Tibial artery (tissue), 4 donors: ENCODE measurements at regions not wholly inside any gene's neighbourhood (a gene's known extent, or its start where the extent isn't known, plus 50 kb on each side); places are given as distances from the start of the nearest gene placed in this dataset.

Experiments
- DNase-seq, 2 donors: peaks; one replicate each; pipeline ENCODE4 v3.0.0-alpha.2; 2019
- H3K27ac ChIP-seq, 2 donors: fragments of 200-600 bp; sonication (generic) in 1 of 2; 1 replicate in 1 of 2; 2 replicates in 1 of 2; pipeline ENCODE4 v1.5.1; 2018 to 2019; ENCODE audit warnings: mild to moderate bottlenecking in 1 of 2
- H3K27me3 ChIP-seq, 2 donors: fragments of 200-600 bp; sonication (generic) in 1 of 2; one replicate each; pipeline versions ENCODE4 v1.5.1 to v1.6.0; 2016 to 2019
- H3K36me3 ChIP-seq, 3 donors: fragments of 200-600 bp; sonication (generic) in 2 of 3; one replicate each; pipeline ENCODE4 v1.5.1; 2016 to 2019; ENCODE audit warnings: mild to moderate bottlenecking in 2 of 3
- H3K4me1 ChIP-seq, 4 donors: fragments of 200-600 bp; sonication (generic) in 2 of 4; 1 replicate in 3 of 4; 2 replicates in 1 of 4; pipeline ENCODE4 v1.5.1; 2016 to 2019
- H3K4me3 ChIP-seq, 2 donors: fragments of 200-600 bp; sonication (generic) in 1 of 2; 1 replicate in 1 of 2; 2 replicates in 1 of 2; pipeline ENCODE4 v1.5.1; 2018 to 2019; ENCODE audit warnings: mild to moderate bottlenecking in 2 of 2
- H3K9me3 ChIP-seq, 3 donors: fragments of 200-600 bp; sonication (generic) in 1 of 3; one replicate each; pipeline ENCODE4 v1.5.1; 2016 to 2019
- CTCF ChIP-seq, 2 experiments: fragments of 200-600 bp in 1 of 2; fragments of 450-650 bp in 1 of 2; IDR thresholded peaks; one replicate each; pipeline ENCODE4 v1.5.1; 2017 to 2019; ENCODE audit warnings: antibody characterized with exemption in 2 of 2, mild to moderate bottlenecking in 1 of 2, moderate library complexity in 1 of 2
- intact Hi-C: fragments of 100-400 bp; cut with DNase I; formaldehyde crosslinking; loops from one replicate; pipeline ENCODE4 v1.15.0; 2023; ENCODE audit warnings: low total_unique reads

GRCh38 chr3:111414531-111414930, 127.5 kb upstream of the CD96 start:
- Histone ChIP-seq H3K36me3 (no peaks in the 10 kb centered on the region), H3K27ac (no peak overlapping the region), H3K27me3 (no peaks in the 10 kb centered on the region), H3K9me3 (no peaks in the 10 kb centered on the region), H3K4me1 (no peaks in the 10 kb centered on the region), H3K4me3 (no peak overlapping the region)
- DNase-seq: no peak
- intact Hi-C loops: no loop called here
- no peak for TF ChIP-seq CTCF (IDR thresholded peaks at IDR 0.05)

DNA sequence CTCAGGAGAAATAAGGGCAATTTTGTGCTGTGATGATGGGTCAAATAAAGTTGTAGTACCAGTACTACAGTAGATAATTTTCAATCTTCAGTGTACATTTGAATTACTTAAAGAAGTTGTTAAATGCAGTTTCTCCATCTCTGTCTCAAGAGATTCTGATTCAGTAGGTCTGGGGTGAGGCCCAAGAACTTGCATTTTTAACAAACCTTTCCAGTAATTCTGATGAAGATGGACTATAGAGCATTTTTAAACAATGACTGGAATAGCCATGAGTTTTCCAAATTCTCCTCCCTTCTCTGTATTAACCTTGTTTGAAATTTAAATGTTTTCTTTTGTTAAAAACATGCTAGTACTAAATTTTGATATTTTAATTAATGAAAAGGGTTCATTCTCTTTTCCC, 127.0 kb upstream of the CD96 start:
- intact Hi-C loops: no loop called here
- no peak for DNase-seq
- Histone ChIP-seq H3K27me3 (no peaks in the 10 kb centered on the region), H3K9me3 (no peaks in the 10 kb centered on the region), H3K4me3 (no peak overlapping the region), H3K27ac (no peak overlapping the region), H3K36me3 (no peaks in the 10 kb centered on the region), H3K4me1 (no peaks in the 10 kb centered on the region)
- TF ChIP-seq CTCF (IDR thresholded peaks at IDR 0.05): no peak

DNA sequence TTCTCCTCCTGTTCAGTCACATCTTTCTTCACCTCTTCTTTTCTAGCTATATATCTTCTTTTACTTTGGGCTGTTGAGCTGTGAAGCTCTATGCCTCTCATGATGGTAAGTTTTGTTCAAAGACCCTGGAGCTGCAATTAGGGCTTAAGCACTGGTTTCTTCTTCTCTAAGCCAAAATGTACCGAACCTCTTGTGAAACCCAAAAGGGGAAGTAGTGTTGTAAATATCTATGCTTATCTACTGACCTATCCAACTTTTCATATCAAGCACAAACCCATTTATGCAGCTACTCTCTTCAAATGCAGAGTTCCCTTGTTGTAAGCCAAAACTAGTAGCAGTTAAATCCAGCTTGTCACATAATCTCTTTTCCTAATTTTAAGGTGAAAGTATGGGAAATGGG, 123.6 kb upstream of the CD96 start:
- no peak for DNase-seq
- no peaks in the 10 kb centered on the region for H3K27me3 ChIP-seq
- no peaks in the 10 kb centered on the region for H3K4me1 ChIP-seq
- TF ChIP-seq CTCF (IDR thresholded peaks at IDR 0.05): no peak
- no peak overlapping the region for H3K27ac ChIP-seq
- intact Hi-C loops: no loop called here
- H3K36me3 ChIP-seq: no peaks in the 10 kb centered on the region
- H3K9me3 ChIP-seq: no peaks in the 10 kb centered on the region
- H3K4me3 ChIP-seq: no peak overlapping the region

- peaks cover 0 to 16% (median 13%) of the 10 kb centered on the region in 3 donors for H3K9me3 ChIP-seq
- no peak for TF ChIP-seq CTCF (IDR thresholded peaks at IDR 0.05)
- no peaks in the 10 kb centered on the region for H3K27me3 ChIP-seq
- H3K36me3 ChIP-seq: no peaks in the 10 kb centered on the region
- DNase-seq: no peak
- intact Hi-C loops: no loop called here
- no peak overlapping the region for H3K4me3 ChIP-seq
- H3K4me1 ChIP-seq: no peaks in the 10 kb centered on the region
- no peak overlapping the region for H3K27ac ChIP-seq
Observed at GRCh38 chr3:111428301-111428700, 113.7 kb upstream of the CD96 start.

DNA sequence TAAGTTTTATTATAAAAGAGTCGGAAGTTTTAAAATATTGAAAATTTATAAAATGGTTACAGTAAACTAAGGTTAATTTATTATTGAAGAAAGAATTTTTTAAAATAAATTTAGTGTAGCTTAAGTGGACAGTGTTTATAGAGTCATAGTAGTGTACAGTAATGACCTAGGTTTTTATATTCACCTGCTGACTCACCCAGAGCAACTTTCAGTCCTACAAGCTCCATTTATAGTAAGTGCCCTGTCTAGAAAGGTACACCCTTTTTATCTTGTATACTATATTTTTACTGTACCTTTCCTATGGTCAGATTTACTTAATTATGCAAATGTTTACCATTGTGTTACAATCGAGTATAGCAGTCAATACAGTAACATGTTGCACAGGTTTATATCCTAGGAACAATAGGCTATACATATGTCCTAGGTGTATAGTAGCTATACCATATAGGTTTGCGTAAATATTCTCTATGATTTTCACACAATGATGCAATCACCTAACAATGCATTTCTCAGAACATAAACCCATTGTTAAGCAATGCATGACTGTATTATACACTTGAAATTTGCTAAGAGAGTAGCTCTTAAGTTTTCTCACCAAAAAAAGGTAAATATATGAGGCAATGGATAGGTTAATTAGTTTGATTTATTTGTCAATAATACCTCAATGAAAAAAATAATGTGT, 106.9 kb upstream of the CD96 start:
- TF ChIP-seq CTCF (IDR thresholded peaks at IDR 0.05): no peak
- H3K4me1 ChIP-seq: no peaks in the 10 kb centered on the region
- no peaks in the 10 kb centered on the region for H3K27me3 ChIP-seq
- no peak for DNase-seq
- no peak overlapping the region for H3K4me3 ChIP-seq
- no peaks in the 10 kb centered on the region for H3K36me3 ChIP-seq
- no peak overlapping the region for H3K27ac ChIP-seq
- H3K9me3 ChIP-seq: peaks cover 0 to 8% (median 0%) of the 10 kb centered on the region in 3 donors
- intact Hi-C loops: no loop called here

DNA sequence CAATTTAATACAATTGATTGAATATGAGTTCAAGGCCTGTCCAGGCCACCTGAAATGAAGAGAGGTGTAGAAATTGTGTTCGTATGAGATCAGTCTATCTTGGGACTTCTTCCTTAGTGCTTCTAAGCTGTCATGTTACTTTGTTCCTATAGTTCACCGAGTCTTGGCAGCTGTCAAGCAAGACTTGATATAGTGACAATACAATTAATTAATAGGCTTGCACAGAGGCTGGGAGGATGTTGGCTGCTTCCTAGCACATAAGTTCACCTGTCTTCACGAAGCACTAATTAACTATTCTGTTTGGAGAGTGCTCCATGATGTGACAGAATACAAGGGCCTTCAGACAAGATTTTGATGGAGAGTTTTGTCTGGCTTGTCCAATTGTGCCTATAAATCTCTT, 103.7 kb upstream of the CD96 start:
- no peak for DNase-seq
- H3K9me3 ChIP-seq: peaks cover 0 to 3% (median 0%) of the 10 kb centered on the region in 3 donors
- no peaks in the 10 kb centered on the region for H3K4me1 ChIP-seq
- H3K27ac ChIP-seq: no peak overlapping the region
- no peaks in the 10 kb centered on the region for H3K27me3 ChIP-seq
- no peak overlapping the region for H3K4me3 ChIP-seq
- TF ChIP-seq CTCF (IDR thresholded peaks at IDR 0.05): no peak
- intact Hi-C loops: no loop called here
- H3K36me3 ChIP-seq: no peaks in the 10 kb centered on the region
